ENCODE measurements at regions not wholly inside any gene's neighbourhood (a gene's known extent, or its start where the extent isn't known, plus 50 kb on each side); places are given as distances from the start of the nearest gene placed in this dataset.

GRCh38 chr15:79219393-79220056, 63.0 kb upstream of the ANKRD34C start:
- Histone ChIP-seq H3K27ac (ENCODE audit: insufficient read length, low read depth, low read length) (no peak overlapping the region), H2BK12ac (ENCODE audit: insufficient read length, low read depth, low read length) (no peak overlapping the region), H3K56ac (ENCODE audit: insufficient read length, low read depth, low read length) (no peak overlapping the region), H3K18ac (ENCODE audit: insufficient read length, low read depth, low read length) (no peak overlapping the region), H4K8ac (replicated peaks; ENCODE audit: insufficient read length, low read depth, low read length) (no peak overlapping the region), H2BK20ac (ENCODE audit: low read depth, low read length, poor library complexity, severe bottlenecking) (no peak overlapping the region), H4K5ac (ENCODE audit: insufficient read length, low read depth, low read length) (no peak overlapping the region), H3K4me2 (ENCODE audit: insufficient read depth, insufficient read length, low read length) (no peak overlapping the region), H2BK120ac (ENCODE audit: low read depth, low read length, poor library complexity, severe bottlenecking) (no peak overlapping the region), H4K20me1 (ENCODE audit: control insufficient read depth, insufficient read depth, insufficient read length) (no peaks in the 10 kb centered on the region), H3K23me2 (ENCODE audit: insufficient read length, low read depth, low read length, poor library complexity, severe bottlenecking) (no peaks in the 10 kb centered on the region), H3K9ac (ENCODE audit: extremely low read depth, insufficient read length, low read length) (no peak overlapping the region), H3T11ph (ENCODE audit: low read length) (no peak overlapping the region), H2BK15ac (ENCODE audit: low read depth, low read length) (no peak overlapping the region), H2AK5ac (ENCODE audit: insufficient read length, low read length) (no peak overlapping the region), H3K79me1 (ENCODE audit: insufficient read depth, low read depth, low read length, poor library complexity, severe bottlenecking) (no peaks in the 10 kb centered on the region), H3K9me3 (ENCODE audit: control insufficient read depth, low read depth, low read length) (peaks cover 4% of the 10 kb centered on the region), H4K91ac (ENCODE audit: insufficient read length, low read depth, low read length) (no peak overlapping the region), H3K4me1 (ENCODE audit: insufficient read depth, low read length) (no peaks in the 10 kb centered on the region), H2AFZ (ENCODE audit: low read length) (no peak overlapping the region), H3K79me2 (ENCODE audit: insufficient read depth, low read length) (no peaks in the 10 kb centered on the region), H3K4ac (ENCODE audit: low read depth, low read length) (no peak overlapping the region), H3K27me3 (ENCODE audit: insufficient read depth, low read length) (no peaks in the 10 kb centered on the region), H3K23ac (ENCODE audit: insufficient read length, low read depth, low read length) (no peak overlapping the region), H3K14ac (ENCODE audit: insufficient read depth, low read length) (no peak overlapping the region), H2BK5ac (ENCODE audit: insufficient read length, low read length) (no peak overlapping the region)
- no peaks in the 10 kb centered on the region for H3K36me3 Mint-ChIP-seq (ENCODE audit: insufficient read depth in 1 of 3, low read depth in 3 of 3)
- DNase-seq, result no peak
- peaks cover 15% of the 10 kb centered on the region for H3K27me3 Mint-ChIP-seq (ENCODE audit: low read depth)
- H3K4me3 Mint-ChIP-seq, result no peak overlapping the region
- H3K9me3 Mint-ChIP-seq, result no peaks in the 10 kb centered on the region
- WGBS (ENCODE audit: extremely low coverage, insufficient read length, low lambda C conversion rate), result no CpG with 5 or more reads among the region's 4 CpGs
- H3K27ac Mint-ChIP-seq, result no peak overlapping the region
- peaks cover 0 to 5% of the 10 kb centered on the region in 2 experiments; a peak in 2 of 4 replicates for H3K4me1 Mint-ChIP-seq
- TF ChIP-seq CTCF (conservative IDR thresholded peaks at IDR 0.05), result no peak
